NB4 (cell line): ENCODE measurements at regions not wholly inside any gene's neighbourhood (a gene's known extent, or its start where the extent isn't known, plus 50 kb on each side); places are given as distances from the start of the nearest gene placed in this dataset.

Experiments
- DNase-seq: peaks from one replicate; pipeline ENCODE4 v3.0.0; 2010; ENCODE audit warnings: low read depth
- H3K4me3 ChIP-seq: one replicate; pipeline ENCODE4 v1.5.1; 2011; ENCODE audit warnings: mild to moderate bottlenecking, low read depth, low read length, moderate library complexity
- CTCF ChIP-seq: IDR thresholded peaks from one replicate; pipeline ENCODE4 v1.5.1; 2012; ENCODE audit warnings: low read depth, low read length
- MAX ChIP-seq: IDR thresholded peaks from 2 replicates; pipeline ENCODE4 v1.6.1; 2011; ENCODE audit warnings: low read depth, low read length
- MYC ChIP-seq: IDR thresholded peaks from 2 replicates; pipeline ENCODE4 v1.6.1; 2011; ENCODE audit warnings: low read depth, low read length
- POLR2A ChIP-seq: IDR thresholded peaks from 2 replicates; pipeline ENCODE4 v1.6.1; 2011; ENCODE audit warnings: mild to moderate bottlenecking; ENCODE audit not compliant: insufficient read length; ENCODE audit errors: extremely low read depth

GRCh38 chr10:108902619-108903285 lies 1020.6 kb downstream of the XPNPEP1 start:
- no peak for DNase-seq
- H3K4me3 ChIP-seq: no peak overlapping the region
- no peak for TF ChIP-seq MYC
- no peak for TF ChIP-seq CTCF
- TF ChIP-seq MAX: no peak
- TF ChIP-seq POLR2A: no peak

GRCh38 chr10:108901781-108902618 lies 1021.3 kb downstream of the XPNPEP1 start:
- no peak overlapping the region for H3K4me3 ChIP-seq
- no peak for DNase-seq
- TF ChIP-seq CTCF (no peak), POLR2A (no peak), MAX (no peak), MYC (no peak)

GRCh38 chr10:108899670-108900069 lies 1023.6 kb downstream of the XPNPEP1 start:
- no peak for DNase-seq

GRCh38 chr10:108894402-108895301 lies 1028.7 kb downstream of the XPNPEP1 start:
- TF ChIP-seq MAX (no peak), POLR2A (no peak), MYC (no peak), CTCF (no peak)
- DNase-seq: no peak
- no peak overlapping the region for H3K4me3 ChIP-seq

More at GRCh38 chr10:108899670-108900069, 1023.6 kb downstream of the XPNPEP1 start:
- H3K4me3 ChIP-seq: no peak overlapping the region
- TF ChIP-seq MAX (no peak), CTCF (no peak), POLR2A (no peak), MYC (no peak)

- DNase-seq: no peak
- TF ChIP-seq CTCF: no peak
- TF ChIP-seq MYC: no peak
- no peak for TF ChIP-seq POLR2A
- TF ChIP-seq MAX: no peak
- no peak overlapping the region for H3K4me3 ChIP-seq
Measured at GRCh38 chr10:108877095-108877561, 1046.2 kb downstream of the XPNPEP1 start.
